ENCODE measurements at regions not wholly inside any gene's neighbourhood (a gene's known extent, or its start where the extent isn't known, plus 50 kb on each side); places are given as distances from the start of the nearest gene placed in this dataset.

DNA sequence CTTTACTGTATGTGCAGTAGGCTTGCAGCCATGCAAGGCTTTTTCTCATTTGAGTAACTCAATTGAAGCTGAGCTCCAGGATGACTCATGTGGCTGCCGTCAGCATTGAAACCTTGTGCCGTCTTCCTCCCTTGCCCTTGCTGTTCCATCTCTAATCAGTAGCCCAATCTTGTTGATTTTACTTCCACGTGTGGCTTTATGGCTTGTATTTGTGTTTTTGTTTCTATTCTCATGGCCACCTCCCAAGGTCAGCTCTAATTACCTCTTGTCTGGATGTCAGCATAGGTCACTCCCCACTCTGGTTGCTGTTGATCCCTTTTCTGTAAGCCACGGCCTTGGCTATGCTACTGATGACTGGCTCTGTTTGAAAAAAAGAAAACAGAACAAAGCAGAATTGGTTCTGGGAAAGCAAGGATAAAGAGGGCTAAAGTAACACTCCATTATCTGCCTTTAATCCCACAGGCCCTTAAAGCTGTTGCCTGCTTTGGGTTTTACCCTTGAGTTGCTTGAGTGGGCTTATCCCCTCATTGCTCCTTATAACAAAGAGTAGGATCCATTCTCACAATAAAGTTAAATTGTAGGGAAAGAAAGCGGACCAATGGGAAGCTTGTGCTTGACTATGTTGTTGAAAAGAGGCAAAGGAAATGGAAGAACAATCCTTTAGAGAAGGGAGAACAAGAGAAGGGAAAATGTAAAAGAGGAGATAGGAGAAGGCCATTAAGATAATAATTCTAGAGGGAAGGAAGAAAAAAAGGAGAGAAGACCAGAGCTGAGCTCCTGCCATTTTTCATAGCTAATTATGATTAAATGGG, 173.9 kb upstream of the PGRMC2 start (continued):
- TF ChIP-seq, protein P1, sequence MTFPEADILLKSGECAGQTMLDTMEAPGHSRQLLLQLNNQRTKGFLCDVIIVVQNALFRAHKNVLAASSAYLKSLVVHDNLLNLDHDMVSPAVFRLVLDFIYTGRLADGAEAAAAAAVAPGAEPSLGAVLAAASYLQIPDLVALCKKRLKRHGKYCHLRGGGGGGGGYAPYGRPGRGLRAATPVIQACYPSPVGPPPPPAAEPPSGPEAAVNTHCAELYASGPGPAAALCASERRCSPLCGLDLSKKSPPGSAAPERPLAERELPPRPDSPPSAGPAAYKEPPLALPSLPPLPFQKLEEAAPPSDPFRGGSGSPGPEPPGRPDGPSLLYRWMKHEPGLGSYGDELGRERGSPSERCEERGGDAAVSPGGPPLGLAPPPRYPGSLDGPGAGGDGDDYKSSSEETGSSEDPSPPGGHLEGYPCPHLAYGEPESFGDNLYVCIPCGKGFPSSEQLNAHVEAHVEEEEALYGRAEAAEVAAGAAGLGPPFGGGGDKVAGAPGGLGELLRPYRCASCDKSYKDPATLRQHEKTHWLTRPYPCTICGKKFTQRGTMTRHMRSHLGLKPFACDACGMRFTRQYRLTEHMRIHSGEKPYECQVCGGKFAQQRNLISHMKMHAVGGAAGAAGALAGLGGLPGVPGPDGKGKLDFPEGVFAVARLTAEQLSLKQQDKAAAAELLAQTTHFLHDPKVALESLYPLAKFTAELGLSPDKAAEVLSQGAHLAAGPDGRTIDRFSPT (tag by site-specific recombination; IDR thresholded peaks at IDR 0.05): 0 out of 2 replicates have a peak, but pooled peaks have one; percentile 38
- TF ChIP-seq ZNF626 (tag by site-specific recombination; IDR thresholded peaks at IDR 0.05) (no peak), ZNF221 (tag by site-specific recombination; IDR thresholded peaks at IDR 0.05; ENCODE audit: borderline replicate concordance) (no peak), ZNF335 (tag by site-specific recombination; conservative IDR thresholded peaks at IDR 0.05) (0 out of 2 replicates have a peak, but pooled peaks have one; percentile 36), ZNF791 (tag by site-specific recombination; IDR thresholded peaks at IDR 0.05) (no peak), ZNF585B (tag by site-specific recombination; IDR thresholded peaks at IDR 0.05) (no peak), ZNF658 (tag by site-specific recombination; IDR thresholded peaks at IDR 0.05) (no peak), ZNF558 (tag by site-specific recombination; IDR thresholded peaks at IDR 0.05) (0 out of 2 replicates have a peak, but pooled peaks have one; percentile 11), ZNF501 (tag by site-specific recombination; IDR thresholded peaks at IDR 0.05) (no peak), ZBTB21 (tag by site-specific recombination; IDR thresholded peaks at IDR 0.05) (no peak), ZNF596 (tag by site-specific recombination; IDR thresholded peaks at IDR 0.05) (no peak), ZSCAN23 (tag by site-specific recombination; IDR thresholded peaks at IDR 0.05) (no peak), GLIS2 (tag by site-specific recombination; IDR thresholded peaks at IDR 0.05) (0 out of 2 replicates have a peak, but pooled peaks have one; percentile 21), ZNF138 (tag by site-specific recombination; IDR thresholded peaks at IDR 0.05; ENCODE audit: borderline replicate concordance) (no peak), ZNF169 (tag by site-specific recombination; IDR thresholded peaks at IDR 0.05) (no peak), ZNF184 (tag by site-specific recombination; IDR thresholded peaks at IDR 0.05) (no peak), ZNF664 (tag by site-specific recombination; IDR thresholded peaks at IDR 0.05) (no peak), ZNF561 (tag by site-specific recombination; IDR thresholded peaks at IDR 0.05; ENCODE audit: borderline replicate concordance) (no peak), ZNF140 (tag by site-specific recombination; IDR thresholded peaks at IDR 0.05) (no peak), ZSCAN16 (tag by site-specific recombination; IDR thresholded peaks at IDR 0.05) (no peak), KLF8 (tag by site-specific recombination; IDR thresholded peaks at IDR 0.05) (no peak), HOXA7 (CRISPR knock-in tag; IDR thresholded peaks at IDR 0.05; ENCODE audit: borderline replicate concordance) (no peak), EGR2 (tag by site-specific recombination; IDR thresholded peaks at IDR 0.05; ENCODE audit: low read depth) (no peak), ZNF366 (tag by site-specific recombination; conservative IDR thresholded peaks at IDR 0.05) (no peak), ZNF324 (tag by site-specific recombination; IDR thresholded peaks at IDR 0.05) (no peak), ZNF621 (tag by site-specific recombination; IDR thresholded peaks at IDR 0.05) (no peak), TCF7L2 (IDR thresholded peaks at IDR 0.05; ENCODE audit: borderline replicate concordance, low read depth, low read length) (no peak)
- TF ChIP-seq, protein P2, sequence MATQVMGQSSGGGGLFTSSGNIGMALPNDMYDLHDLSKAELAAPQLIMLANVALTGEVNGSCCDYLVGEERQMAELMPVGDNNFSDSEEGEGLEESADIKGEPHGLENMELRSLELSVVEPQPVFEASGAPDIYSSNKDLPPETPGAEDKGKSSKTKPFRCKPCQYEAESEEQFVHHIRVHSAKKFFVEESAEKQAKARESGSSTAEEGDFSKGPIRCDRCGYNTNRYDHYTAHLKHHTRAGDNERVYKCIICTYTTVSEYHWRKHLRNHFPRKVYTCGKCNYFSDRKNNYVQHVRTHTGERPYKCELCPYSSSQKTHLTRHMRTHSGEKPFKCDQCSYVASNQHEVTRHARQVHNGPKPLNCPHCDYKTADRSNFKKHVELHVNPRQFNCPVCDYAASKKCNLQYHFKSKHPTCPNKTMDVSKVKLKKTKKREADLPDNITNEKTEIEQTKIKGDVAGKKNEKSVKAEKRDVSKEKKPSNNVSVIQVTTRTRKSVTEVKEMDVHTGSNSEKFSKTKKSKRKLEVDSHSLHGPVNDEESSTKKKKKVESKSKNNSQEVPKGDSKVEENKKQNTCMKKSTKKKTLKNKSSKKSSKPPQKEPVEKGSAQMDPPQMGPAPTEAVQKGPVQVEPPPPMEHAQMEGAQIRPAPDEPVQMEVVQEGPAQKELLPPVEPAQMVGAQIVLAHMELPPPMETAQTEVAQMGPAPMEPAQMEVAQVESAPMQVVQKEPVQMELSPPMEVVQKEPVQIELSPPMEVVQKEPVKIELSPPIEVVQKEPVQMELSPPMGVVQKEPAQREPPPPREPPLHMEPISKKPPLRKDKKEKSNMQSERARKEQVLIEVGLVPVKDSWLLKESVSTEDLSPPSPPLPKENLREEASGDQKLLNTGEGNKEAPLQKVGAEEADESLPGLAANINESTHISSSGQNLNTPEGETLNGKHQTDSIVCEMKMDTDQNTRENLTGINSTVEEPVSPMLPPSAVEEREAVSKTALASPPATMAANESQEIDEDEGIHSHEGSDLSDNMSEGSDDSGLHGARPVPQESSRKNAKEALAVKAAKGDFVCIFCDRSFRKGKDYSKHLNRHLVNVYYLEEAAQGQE (tag by site-specific recombination; IDR thresholded peaks at IDR 0.05): no peak
- TF ChIP-seq, protein P3, sequence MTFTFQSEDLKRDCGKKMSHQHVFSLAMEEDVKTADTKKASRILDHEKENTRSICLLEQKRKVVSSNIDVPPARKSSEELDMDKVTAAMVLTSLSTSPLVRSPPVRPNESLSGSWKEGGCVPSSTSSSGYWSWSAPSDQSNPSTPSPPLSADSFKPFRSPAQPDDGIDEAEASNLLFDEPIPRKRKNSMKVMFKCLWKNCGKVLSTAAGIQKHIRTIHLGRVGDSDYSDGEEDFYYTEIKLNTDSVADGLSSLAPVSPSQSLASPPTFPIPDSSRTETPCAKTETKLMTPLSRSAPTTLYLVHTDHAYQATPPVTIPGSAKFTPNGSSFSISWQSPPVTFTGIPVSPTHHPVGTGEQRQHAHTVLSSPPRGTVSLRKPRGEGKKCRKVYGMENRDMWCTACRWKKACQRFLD (tag by site-specific recombination; IDR thresholded peaks at IDR 0.05): no peak
- TF ChIP-seq, protein P4, sequence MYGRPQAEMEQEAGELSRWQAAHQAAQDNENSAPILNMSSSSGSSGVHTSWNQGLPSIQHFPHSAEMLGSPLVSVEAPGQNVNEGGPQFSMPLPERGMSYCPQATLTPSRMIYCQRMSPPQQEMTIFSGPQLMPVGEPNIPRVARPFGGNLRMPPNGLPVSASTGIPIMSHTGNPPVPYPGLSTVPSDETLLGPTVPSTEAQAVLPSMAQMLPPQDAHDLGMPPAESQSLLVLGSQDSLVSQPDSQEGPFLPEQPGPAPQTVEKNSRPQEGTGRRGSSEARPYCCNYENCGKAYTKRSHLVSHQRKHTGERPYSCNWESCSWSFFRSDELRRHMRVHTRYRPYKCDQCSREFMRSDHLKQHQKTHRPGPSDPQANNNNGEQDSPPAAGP (tag by site-specific recombination; IDR thresholded peaks at IDR 0.05): peak; percentile 69; the same call in 1 of the 2 replicates
- TF ChIP-seq, protein P5, sequence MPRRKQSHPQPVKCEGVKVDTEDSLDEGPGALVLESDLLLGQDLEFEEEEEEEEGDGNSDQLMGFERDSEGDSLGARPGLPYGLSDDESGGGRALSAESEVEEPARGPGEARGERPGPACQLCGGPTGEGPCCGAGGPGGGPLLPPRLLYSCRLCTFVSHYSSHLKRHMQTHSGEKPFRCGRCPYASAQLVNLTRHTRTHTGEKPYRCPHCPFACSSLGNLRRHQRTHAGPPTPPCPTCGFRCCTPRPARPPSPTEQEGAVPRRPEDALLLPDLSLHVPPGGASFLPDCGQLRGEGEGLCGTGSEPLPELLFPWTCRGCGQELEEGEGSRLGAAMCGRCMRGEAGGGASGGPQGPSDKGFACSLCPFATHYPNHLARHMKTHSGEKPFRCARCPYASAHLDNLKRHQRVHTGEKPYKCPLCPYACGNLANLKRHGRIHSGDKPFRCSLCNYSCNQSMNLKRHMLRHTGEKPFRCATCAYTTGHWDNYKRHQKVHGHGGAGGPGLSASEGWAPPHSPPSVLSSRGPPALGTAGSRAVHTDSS (tag by site-specific recombination; IDR thresholded peaks at IDR 0.05): no peak

All from HEK293 (cell line).